ENCODE measurements at regions not wholly inside any gene's neighbourhood (a gene's known extent, or its start where the extent isn't known, plus 50 kb on each side); places are given as distances from the start of the nearest gene placed in this dataset.

DNA sequence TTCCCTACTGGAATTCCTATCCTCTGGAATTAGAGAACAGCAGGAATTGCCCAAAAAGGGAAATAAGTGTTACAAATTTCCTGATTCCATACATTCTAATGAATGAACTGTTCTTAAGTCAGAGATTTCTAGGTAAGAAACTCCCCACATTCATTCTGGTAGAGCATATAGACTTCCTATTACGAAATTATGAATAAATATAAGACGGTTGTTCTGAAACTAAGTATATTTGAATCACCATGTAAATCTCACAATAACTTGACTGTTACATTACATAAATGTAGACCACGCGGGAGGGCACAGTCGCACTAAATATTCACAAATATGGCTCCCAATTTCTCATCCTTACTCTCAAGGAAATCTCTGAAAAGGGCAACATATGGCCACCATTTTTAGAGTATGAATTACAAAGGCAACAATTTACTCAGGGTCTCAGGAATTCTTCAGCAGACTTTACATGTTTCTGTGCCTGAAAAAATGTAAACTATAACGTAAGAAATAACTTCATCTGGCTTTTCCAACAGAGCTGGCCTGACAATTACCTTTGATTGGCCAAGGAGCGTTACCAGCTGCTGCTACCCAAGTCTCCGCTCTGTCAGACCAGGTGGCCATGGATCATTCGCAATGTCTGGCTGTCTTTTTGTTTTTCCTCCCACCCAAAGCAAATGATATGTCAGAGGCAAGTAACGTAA, 115.8 kb downstream of the MPP7 start:
- H3K4me1 ChIP-seq (ENCODE audit: control insufficient read depth in 4 of 4, insufficient read depth in 4 of 4, low read length in 3 of 4) = no peaks in the 10 kb centered on the region
- no peak overlapping the region for H3K9ac ChIP-seq (ENCODE audit: low read depth in 1 of 2, low read length in 2 of 2)
- no peak overlapping the region for H3K4me3 ChIP-seq (ENCODE audit: low read depth in 1 of 3, low read length in 3 of 3)
- no peak for TF ChIP-seq SP1 (IDR thresholded peaks at IDR 0.05)
- TF ChIP-seq, protein P1, sequence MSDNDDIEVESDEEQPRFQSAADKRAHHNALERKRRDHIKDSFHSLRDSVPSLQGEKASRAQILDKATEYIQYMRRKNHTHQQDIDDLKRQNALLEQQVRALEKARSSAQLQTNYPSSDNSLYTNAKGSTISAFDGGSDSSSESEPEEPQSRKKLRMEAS (IDR thresholded peaks at IDR 0.05) = no peak
- TF ChIP-seq, protein P2, sequence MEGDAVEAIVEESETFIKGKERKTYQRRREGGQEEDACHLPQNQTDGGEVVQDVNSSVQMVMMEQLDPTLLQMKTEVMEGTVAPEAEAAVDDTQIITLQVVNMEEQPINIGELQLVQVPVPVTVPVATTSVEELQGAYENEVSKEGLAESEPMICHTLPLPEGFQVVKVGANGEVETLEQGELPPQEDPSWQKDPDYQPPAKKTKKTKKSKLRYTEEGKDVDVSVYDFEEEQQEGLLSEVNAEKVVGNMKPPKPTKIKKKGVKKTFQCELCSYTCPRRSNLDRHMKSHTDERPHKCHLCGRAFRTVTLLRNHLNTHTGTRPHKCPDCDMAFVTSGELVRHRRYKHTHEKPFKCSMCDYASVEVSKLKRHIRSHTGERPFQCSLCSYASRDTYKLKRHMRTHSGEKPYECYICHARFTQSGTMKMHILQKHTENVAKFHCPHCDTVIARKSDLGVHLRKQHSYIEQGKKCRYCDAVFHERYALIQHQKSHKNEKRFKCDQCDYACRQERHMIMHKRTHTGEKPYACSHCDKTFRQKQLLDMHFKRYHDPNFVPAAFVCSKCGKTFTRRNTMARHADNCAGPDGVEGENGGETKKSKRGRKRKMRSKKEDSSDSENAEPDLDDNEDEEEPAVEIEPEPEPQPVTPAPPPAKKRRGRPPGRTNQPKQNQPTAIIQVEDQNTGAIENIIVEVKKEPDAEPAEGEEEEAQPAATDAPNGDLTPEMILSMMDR (IDR thresholded peaks at IDR 0.05; ENCODE audit: low read depth, low read length, missing input control) = no peak
- TF ChIP-seq, protein P3, sequence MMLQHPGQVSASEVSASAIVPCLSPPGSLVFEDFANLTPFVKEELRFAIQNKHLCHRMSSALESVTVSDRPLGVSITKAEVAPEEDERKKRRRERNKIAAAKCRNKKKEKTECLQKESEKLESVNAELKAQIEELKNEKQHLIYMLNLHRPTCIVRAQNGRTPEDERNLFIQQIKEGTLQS (IDR thresholded peaks at IDR 0.05) = no peak
- no peak for TF ChIP-seq FOXA1 (IDR thresholded peaks at IDR 0.05)
- no peak for TF ChIP-seq TAF1 (conservative IDR thresholded peaks at IDR 0.05)
- TF ChIP-seq EGR1 (IDR thresholded peaks at IDR 0.05; ENCODE audit: low read depth in 2 of 2) = no peak
- TF ChIP-seq YY1 (IDR thresholded peaks at IDR 0.05) = no peak
- TF ChIP-seq GABPA (IDR thresholded peaks at IDR 0.05 in 1 of 2, conservative IDR thresholded peaks at IDR 0.05 in 1 of 2) = no peak
- TF ChIP-seq FOXA2 (IDR thresholded peaks at IDR 0.05) = no peak
- TF ChIP-seq ZBTB33 (IDR thresholded peaks at IDR 0.05) = no peak
- TF ChIP-seq NR2F2 (IDR thresholded peaks at IDR 0.05) = no peak
- no peak for TF ChIP-seq JUND (IDR thresholded peaks at IDR 0.05)
- TF ChIP-seq REST (IDR thresholded peaks at IDR 0.05) = no peak
- TF ChIP-seq RAD21 (IDR thresholded peaks at IDR 0.05) = no peak
- no peak for TF ChIP-seq HNF4A (conservative IDR thresholded peaks at IDR 0.05)
- no peak for TF ChIP-seq HNF4G (IDR thresholded peaks at IDR 0.05)
- no peaks in the 10 kb centered on the region for H3K27me3 ChIP-seq (ENCODE audit: control insufficient read depth in 4 of 4, insufficient read depth in 4 of 4, low read length in 3 of 4)
- no peak for DNase-seq (ENCODE audit: low spot score)
- H3K27ac ChIP-seq (ENCODE audit: low read depth in 1 of 2, low read length in 2 of 2) = no peak overlapping the region
- H3K9me3 ChIP-seq (ENCODE audit: control insufficient read depth in 4 of 4, low read length in 3 of 4) = no peaks in the 10 kb centered on the region
- WGBS = 92% methylated on average over 10 of the region's 10 CpGs
- no peaks in the 10 kb centered on the region for H3K36me3 ChIP-seq (ENCODE audit: control insufficient read depth in 4 of 4, insufficient read depth in 3 of 4, low read depth in 1 of 4, low read length in 3 of 4)

All from liver (tissue), 8 donors.